ENCODE measurements at regions not wholly inside any gene's neighbourhood (a gene's known extent, or its start where the extent isn't known, plus 50 kb on each side); places are given as distances from the start of the nearest gene placed in this dataset.

GRCh38 chr6:71486461-71486860 is 197.8 kb downstream of the OGFRL1 start:
- TF ChIP-seq CTCF (conservative IDR thresholded peaks at IDR 0.05; ENCODE audit: low read length) (no peak), EZH2phosphoT487 (IDR thresholded peaks at IDR 0.05; ENCODE audit: borderline replicate concordance, low read depth, low read length) (no peak)
